OCI-LY7 (cell line): ENCODE measurements at regions not wholly inside any gene's neighbourhood (a gene's known extent, or its start where the extent isn't known, plus 50 kb on each side); places are given as distances from the start of the nearest gene placed in this dataset.
A peak's percentile ranks its signal among the peaks of the same experiment; 100 is the strongest.

Experiments used
- BruUV-seq: library from RNA; stranded (reverse); fragments of 400-500 nt; replicated peaks from 2 replicates; lab custom pipeline; 2021; lab: Mats Ljungman, UMichigan
- CTCF ChIA-PET: fragments of 300-600 bp; sonication (Branson Sonifier 250); formaldehyde crosslinking; loops from one replicate; lab custom pipeline; 2022; ENCODE audit warnings: antibody characterized with exemption; ENCODE audit not compliant: unreplicated experiment; lab: Charles Lee
- POLR2A ChIA-PET: fragments of 300-600 bp; sonication (Branson Sonifier 250); formaldehyde crosslinking; loops from one replicate; lab custom pipeline; 2022; ENCODE audit warnings: antibody characterized with exemption; lab: Charles Lee
- DNase-seq: peaks from one replicate; pipeline ENCODE4 v3.0.0-alpha.2; 2015; ENCODE audit warnings: low spot score
- H2AFZ ChIP-seq: fragments of 200-600 bp; sonication (generic), shearing (Covaris generic); 2 replicates; pipeline ENCODE4 v1.6.1; 2014; ENCODE audit warnings: mild to moderate bottlenecking, antibody characterized with exemption, low read length, moderate library complexity
- H3K27ac ChIP-seq: fragments of 200-600 bp; sonication (generic); 2 replicates; pipeline ENCODE4 v1.5.1; 2014; ENCODE audit warnings: mixed run types, low read depth, mild to moderate bottlenecking, moderate library complexity, low read length, inconsistent platforms; ENCODE audit not compliant: poor library complexity, severe bottlenecking
- H3K36me3 ChIP-seq: fragments of 200-600 bp; sonication (generic); 2 replicates; pipeline ENCODE4 v1.6.1; 2014; ENCODE audit warnings: mild to moderate bottlenecking, antibody characterized with exemption, low read length, moderate library complexity, mixed read lengths; ENCODE audit not compliant: insufficient read depth
- H3K4me1 ChIP-seq: fragments of 200-600 bp; sonication (generic); 2 replicates; pipeline ENCODE4 v1.5.1; 2014; ENCODE audit warnings: mild to moderate bottlenecking, low read length; ENCODE audit not compliant: insufficient read depth, poor library complexity, severe bottlenecking
- H3K4me2 ChIP-seq: fragments of 200-600 bp; sonication (generic); 2 replicates; pipeline ENCODE4 v1.6.1; 2014; ENCODE audit warnings: mild to moderate bottlenecking, low read length
- H3K4me3 ChIP-seq: fragments of 200-600 bp; sonication (generic); 2 replicates; pipeline ENCODE4 v1.5.1; 2014; ENCODE audit warnings: mild to moderate bottlenecking, low read depth, low read length; ENCODE audit not compliant: poor library complexity, severe bottlenecking
- H3K79me2 ChIP-seq: fragments of 200-600 bp; sonication (generic); 2 replicates; pipeline ENCODE4 v1.6.1; 2016; ENCODE audit warnings: low read depth, mild to moderate bottlenecking, low read length, moderate library complexity, mixed read lengths; ENCODE audit not compliant: insufficient read depth
- H3K9me2 ChIP-seq: fragments of 200-600 bp; sonication (generic); 2 replicates; pipeline ENCODE4 v1.6.1; 2016; ENCODE audit warnings: mild to moderate bottlenecking, low read length, mixed read lengths; ENCODE audit not compliant: insufficient read depth
- H3K9me3 ChIP-seq: fragments of 200-600 bp; sonication (generic); 2 replicates; pipeline ENCODE4 v1.6.1; 2014; ENCODE audit warnings: mild to moderate bottlenecking, mixed run types, low read length, mixed read lengths
- H4K20me1 ChIP-seq: fragments of 200-600 bp; sonication (generic); 2 replicates; pipeline ENCODE4 v1.6.1; 2014; ENCODE audit warnings: mild to moderate bottlenecking, antibody characterized with exemption, low read length, moderate library complexity, mixed read lengths; ENCODE audit not compliant: insufficient read depth
- EZH2phosphoT487 ChIP-seq: fragments of 200-600 bp; sonication (generic); IDR thresholded peaks from 2 replicates; pipeline ENCODE4 v1.6.1; 2018; ENCODE audit warnings: low read depth, borderline replicate concordance, mild to moderate bottlenecking, mixed run types, antibody characterized with exemption, low read length, moderate library complexity, mixed read lengths
- intact Hi-C: fragments of 100-400 bp; cut with micrococcal nuclease; formaldehyde crosslinking; loops from one replicate; pipeline ENCODE4 v1.10.0; 2022; ENCODE audit not compliant: unreplicated experiment
- TF ChIP-seq, protein P1 (sequence below): fragments of 200-600 bp; sonication (generic); conservative IDR thresholded peaks from 2 replicates; pipeline ENCODE4 v1.5.1; 2014; ENCODE audit warnings: mild to moderate bottlenecking, antibody characterized with exemption, low read length, moderate library complexity, mixed read lengths

- no peaks in the 10 kb centered on the region for H4K20me1 ChIP-seq
- POLR2A ChIA-PET: interaction anchor here (0.7 kb wide), 1 partner anchor 547 kb away, joined by 4 read pairs; no protein-coding TSS in a partner anchor
- peak overlapping the region; percentile 26 for H2AFZ ChIP-seq
- no peaks in the 10 kb centered on the region for H3K9me2 ChIP-seq
- CTCF ChIA-PET: interaction anchor here (0.5 kb wide), 1 partner anchor 980 kb away, joined by 3 read pairs; no protein-coding TSS in a partner anchor
- no peaks in the 10 kb centered on the region for H3K9me3 ChIP-seq
- H3K4me1 ChIP-seq: peaks cover 48% of the 10 kb centered on the region
- no peak overlapping the region for H3K4me3 ChIP-seq
- peak overlapping the region; percentile 44 for H3K4me2 ChIP-seq
- H3K27ac ChIP-seq: peak overlapping the region; percentile 10
- DNase-seq: no peak
- no TSS peak for BruUV-seq
- no peaks in the 10 kb centered on the region for H3K79me2 ChIP-seq
- H3K36me3 ChIP-seq: no peaks in the 10 kb centered on the region
- intact Hi-C loops: no loop called here
- TF ChIP-seq, protein P1, sequence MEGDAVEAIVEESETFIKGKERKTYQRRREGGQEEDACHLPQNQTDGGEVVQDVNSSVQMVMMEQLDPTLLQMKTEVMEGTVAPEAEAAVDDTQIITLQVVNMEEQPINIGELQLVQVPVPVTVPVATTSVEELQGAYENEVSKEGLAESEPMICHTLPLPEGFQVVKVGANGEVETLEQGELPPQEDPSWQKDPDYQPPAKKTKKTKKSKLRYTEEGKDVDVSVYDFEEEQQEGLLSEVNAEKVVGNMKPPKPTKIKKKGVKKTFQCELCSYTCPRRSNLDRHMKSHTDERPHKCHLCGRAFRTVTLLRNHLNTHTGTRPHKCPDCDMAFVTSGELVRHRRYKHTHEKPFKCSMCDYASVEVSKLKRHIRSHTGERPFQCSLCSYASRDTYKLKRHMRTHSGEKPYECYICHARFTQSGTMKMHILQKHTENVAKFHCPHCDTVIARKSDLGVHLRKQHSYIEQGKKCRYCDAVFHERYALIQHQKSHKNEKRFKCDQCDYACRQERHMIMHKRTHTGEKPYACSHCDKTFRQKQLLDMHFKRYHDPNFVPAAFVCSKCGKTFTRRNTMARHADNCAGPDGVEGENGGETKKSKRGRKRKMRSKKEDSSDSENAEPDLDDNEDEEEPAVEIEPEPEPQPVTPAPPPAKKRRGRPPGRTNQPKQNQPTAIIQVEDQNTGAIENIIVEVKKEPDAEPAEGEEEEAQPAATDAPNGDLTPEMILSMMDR: no peak
- TF ChIP-seq EZH2phosphoT487: no peak
Observed at GRCh38 chr14:104390941-104391901, 188.3 kb upstream of the C14orf180 start.

GRCh38 chr14:104392001-104392395, 187.6 kb upstream of the C14orf180 start:
- Histone ChIP-seq H3K36me3 (no peaks in the 10 kb centered on the region), H3K4me3 (no peak overlapping the region), H3K79me2 (no peaks in the 10 kb centered on the region), H2AFZ (peak overlapping the region; percentile 26), H3K9me2 (no peaks in the 10 kb centered on the region), H3K27ac (peak overlapping the region; percentile 10), H3K4me2 (peak overlapping the region; percentile 44), H4K20me1 (no peaks in the 10 kb centered on the region), H3K4me1 (peaks cover 55% of the 10 kb centered on the region), H3K9me3 (no peaks in the 10 kb centered on the region)
- no TSS peak for BruUV-seq
- no peak for TF ChIP-seq EZH2phosphoT487
- TF ChIP-seq, protein P1: no peak
- intact Hi-C loops: no loop called here
- peak; percentile 52 for DNase-seq
- ChIA-PET CTCF (no interaction called here), POLR2A (no interaction called here)
